Activated naive CD4-positive, alpha-beta T cell treated with anti-CD3 and anti-CD28 coated beads for 36 hours (primary cell): ENCODE measurements at regions not wholly inside any gene's neighbourhood (a gene's known extent, or its start where the extent isn't known, plus 50 kb on each side); places are given as distances from the start of the nearest gene placed in this dataset.

Source experiments
- CTCF ChIA-PET: fragments of 350-600 bp; sonication (Branson Sonifier 250); formaldehyde crosslinking; loops from one replicate; lab custom pipeline; 2021; ENCODE audit warnings: antibody characterized with exemption; lab: Charles Lee
- DNase-seq: peaks from one replicate; pipeline ENCODE4 v3.0.0-alpha.2; 2020
- H3K27ac Mint-ChIP-seq: one replicate; pipeline ENCODE4 v1.8.0; 2021; ENCODE audit warnings: mild to moderate bottlenecking, mixed read lengths
- H3K27me3 Mint-ChIP-seq: one replicate; pipeline ENCODE4 v1.8.0; 2021; ENCODE audit warnings: low read depth, mixed read lengths
- H3K36me3 Mint-ChIP-seq: one replicate; pipeline ENCODE4 v1.8.0; 2021; ENCODE audit warnings: low read depth, mixed read lengths
- H3K4me1 Mint-ChIP-seq: one replicate; pipeline ENCODE4 v1.8.0; 2021; ENCODE audit warnings: low read depth, mixed read lengths
- H3K4me3 Mint-ChIP-seq: one replicate; pipeline ENCODE4 v1.8.0; 2021; ENCODE audit warnings: mild to moderate bottlenecking, moderate library complexity, mixed read lengths
- H3K9me3 Mint-ChIP-seq: one replicate; pipeline ENCODE4 v1.8.0; 2021; ENCODE audit warnings: mixed read lengths
- intact Hi-C: fragments of 100-400 bp; cut with micrococcal nuclease; formaldehyde crosslinking; loops from one replicate; pipeline ENCODE4 v1.15.1; 2023

GRCh38 chr12:127998988-127999387 lies 268.0 kb upstream of the TMEM132C start:
- no peak for DNase-seq
- no peaks in the 10 kb centered on the region for H3K27me3 Mint-ChIP-seq
- H3K4me1 Mint-ChIP-seq = no peaks in the 10 kb centered on the region
- H3K36me3 Mint-ChIP-seq = no peaks in the 10 kb centered on the region
- H3K9me3 Mint-ChIP-seq = no peaks in the 10 kb centered on the region
- CTCF ChIA-PET = no interaction called here
- intact Hi-C loops = no loop called here
- no peak overlapping the region for H3K4me3 Mint-ChIP-seq
- H3K27ac Mint-ChIP-seq = no peak overlapping the region

DNA sequence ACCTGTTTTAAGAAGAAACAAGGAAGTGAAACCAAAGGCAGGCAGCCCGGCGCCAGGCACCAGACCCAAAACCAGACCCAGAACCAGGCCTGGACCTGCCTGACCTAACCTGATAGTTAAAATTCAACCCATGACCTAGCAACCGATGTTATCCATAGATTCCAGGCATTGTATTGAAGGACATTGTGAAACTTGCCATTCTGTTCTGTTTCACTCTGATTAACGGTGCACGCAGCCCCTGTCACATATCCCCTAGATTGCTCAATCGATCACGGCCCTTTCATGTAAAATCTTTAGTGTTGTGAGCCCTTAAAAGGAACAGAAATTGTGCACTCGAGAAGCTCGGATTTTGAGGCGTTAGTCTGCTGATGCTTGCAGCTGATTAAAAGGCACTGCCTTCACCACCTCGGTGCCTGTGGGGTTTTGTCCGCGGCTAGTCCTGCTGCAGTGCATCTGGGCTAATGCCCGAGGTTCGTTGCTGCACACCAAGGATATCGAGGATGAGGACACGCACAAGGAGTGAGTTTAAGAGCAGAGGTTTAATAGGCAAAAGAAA lies 262.5 kb upstream of the TMEM132C start:
- Mint-ChIP-seq H3K27me3 (no peaks in the 10 kb centered on the region), H3K4me3 (no peak overlapping the region), H3K4me1 (no peaks in the 10 kb centered on the region), H3K36me3 (no peaks in the 10 kb centered on the region), H3K27ac (no peak overlapping the region), H3K9me3 (no peaks in the 10 kb centered on the region)
- intact Hi-C loops = no loop called here
- DNase-seq = no peak
- CTCF ChIA-PET = no interaction called here

GRCh38 chr12:128007250-128007649 lies 259.7 kb upstream of the TMEM132C start:
- Mint-ChIP-seq H3K36me3 (no peaks in the 10 kb centered on the region), H3K27ac (no peak overlapping the region), H3K27me3 (no peaks in the 10 kb centered on the region), H3K9me3 (no peaks in the 10 kb centered on the region), H3K4me1 (no peaks in the 10 kb centered on the region), H3K4me3 (no peak overlapping the region)
- no peak for DNase-seq
- intact Hi-C loops = no loop called here
- CTCF ChIA-PET = no interaction called here

- intact Hi-C loops = no loop called here
Measured at GRCh38 chr12:128008341-128008740, 258.6 kb upstream of the TMEM132C start.

DNA sequence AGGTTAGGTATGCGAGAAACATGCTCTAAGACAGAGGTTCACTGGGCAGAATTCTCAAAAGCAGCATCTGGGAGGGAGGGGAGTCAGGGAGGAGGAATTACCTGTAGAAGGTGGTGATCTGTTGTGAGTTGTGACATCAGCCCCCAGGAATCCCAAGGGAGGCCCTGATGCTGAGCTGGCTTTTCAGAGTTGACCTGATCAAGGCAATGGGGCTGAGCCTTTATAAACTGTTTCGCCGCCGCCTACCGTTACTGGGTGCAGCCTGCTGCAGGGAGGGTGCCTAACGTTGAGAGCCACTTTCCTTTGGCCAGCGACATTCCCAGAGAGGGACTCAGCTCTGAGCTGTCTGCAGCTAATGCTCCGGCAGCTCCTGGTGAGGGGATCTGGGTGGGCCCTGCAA lies 257.9 kb upstream of the TMEM132C start:
- DNase-seq = no peak
- no peaks in the 10 kb centered on the region for H3K27me3 Mint-ChIP-seq

More at GRCh38 chr12:128008341-128008740, 258.6 kb upstream of the TMEM132C start:
- Mint-ChIP-seq H3K4me1 (no peaks in the 10 kb centered on the region), H3K9me3 (no peaks in the 10 kb centered on the region), H3K27ac (no peak overlapping the region), H3K27me3 (no peaks in the 10 kb centered on the region), H3K36me3 (no peaks in the 10 kb centered on the region), H3K4me3 (no peak overlapping the region)
- DNase-seq = no peak
- CTCF ChIA-PET = no interaction called here

DNA sequence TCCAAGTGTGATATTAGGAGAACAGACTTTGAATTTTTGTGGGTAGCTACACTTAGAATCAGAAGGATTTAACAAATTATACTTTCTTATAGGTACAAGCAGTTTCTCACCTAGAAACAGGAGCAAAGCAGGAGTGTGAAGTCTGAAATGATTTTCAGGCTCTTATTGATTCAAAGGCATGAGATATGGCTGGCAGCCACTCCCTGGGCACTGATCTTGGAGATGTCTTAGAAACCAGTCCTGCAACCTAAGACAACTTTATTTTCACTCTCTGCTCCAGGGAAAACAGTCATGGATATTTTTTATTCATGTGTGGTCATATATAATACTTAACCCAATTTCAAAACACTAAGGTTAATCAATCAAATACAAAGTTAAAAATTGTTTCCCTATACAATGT lies 254.9 kb upstream of the TMEM132C start:
- Mint-ChIP-seq H3K9me3 (peaks cover 3% of the 10 kb centered on the region), H3K4me3 (no peak overlapping the region), H3K27me3 (no peaks in the 10 kb centered on the region), H3K27ac (no peak overlapping the region), H3K4me1 (no peaks in the 10 kb centered on the region), H3K36me3 (no peaks in the 10 kb centered on the region)
- intact Hi-C loops = no loop called here
- no peak for DNase-seq
- CTCF ChIA-PET = no interaction called here

More for the DNA sequence above, 257.9 kb upstream of the TMEM132C start:
- Mint-ChIP-seq H3K4me3 (no peak overlapping the region), H3K27ac (no peak overlapping the region), H3K9me3 (no peaks in the 10 kb centered on the region), H3K36me3 (no peaks in the 10 kb centered on the region), H3K4me1 (no peaks in the 10 kb centered on the region)
- intact Hi-C loops = no loop called here
- CTCF ChIA-PET = no interaction called here

DNA sequence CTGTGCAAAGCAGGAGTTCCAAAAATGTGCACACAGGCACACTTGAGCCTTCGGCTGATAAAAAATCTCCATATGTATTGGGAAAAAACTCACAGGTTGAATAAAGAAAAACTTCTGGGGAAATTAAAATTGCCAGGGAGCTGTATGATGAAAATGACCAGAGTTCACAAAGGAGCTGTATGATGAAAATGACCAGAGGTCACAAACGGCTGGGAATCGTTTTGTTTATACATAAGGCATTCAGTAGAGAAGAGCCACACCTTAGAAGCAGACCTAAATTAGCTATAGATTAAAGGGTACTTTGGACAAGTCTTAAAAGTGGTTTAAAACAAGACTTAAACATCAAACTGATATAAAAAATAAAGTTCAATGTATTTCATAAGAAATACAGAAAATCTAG lies 251.7 kb upstream of the TMEM132C start:
- no peaks in the 10 kb centered on the region for H3K27me3 Mint-ChIP-seq
- CTCF ChIA-PET = no interaction called here
- no peaks in the 10 kb centered on the region for H3K4me1 Mint-ChIP-seq
- no peak for DNase-seq
- H3K9me3 Mint-ChIP-seq = peaks cover 12% of the 10 kb centered on the region
- no peak overlapping the region for H3K27ac Mint-ChIP-seq
- no peaks in the 10 kb centered on the region for H3K36me3 Mint-ChIP-seq
- intact Hi-C loops = no loop called here
- no peak overlapping the region for H3K4me3 Mint-ChIP-seq

GRCh38 chr12:128018067-128018466 lies 248.9 kb upstream of the TMEM132C start:
- DNase-seq = no peak
- CTCF ChIA-PET = no interaction called here

DNA sequence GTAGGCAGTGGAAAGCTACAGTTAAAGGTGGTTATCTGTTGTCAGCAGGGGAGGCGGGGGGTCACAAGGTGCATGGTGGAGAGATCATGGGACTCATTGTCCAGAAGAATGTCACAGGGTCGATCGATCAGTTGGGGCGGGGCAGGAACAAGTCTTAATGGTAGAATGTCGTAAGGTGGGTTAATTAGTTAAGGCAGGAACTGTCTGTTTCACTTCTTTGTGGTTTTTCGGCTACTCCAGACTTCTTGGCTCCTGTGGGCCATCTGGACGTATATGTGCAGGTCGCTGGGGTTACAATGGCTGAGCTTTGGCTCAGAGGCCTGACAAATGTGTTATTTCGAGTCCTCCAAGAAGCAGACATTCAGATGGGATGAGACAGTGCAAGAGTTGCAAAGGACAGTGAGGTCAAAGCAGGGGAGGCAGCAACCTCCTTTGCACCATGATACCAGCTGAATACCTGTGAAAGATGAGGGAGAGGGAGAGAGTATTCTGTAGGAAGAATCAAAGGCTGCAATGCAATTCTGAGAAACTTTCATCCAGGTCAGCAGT lies 246.9 kb upstream of the TMEM132C start:
- no peak overlapping the region for H3K4me3 Mint-ChIP-seq
- no peaks in the 10 kb centered on the region for H3K36me3 Mint-ChIP-seq
- H3K27me3 Mint-ChIP-seq = no peaks in the 10 kb centered on the region
- H3K9me3 Mint-ChIP-seq = peaks cover 10% of the 10 kb centered on the region
- CTCF ChIA-PET = no interaction called here
- DNase-seq = no peak
- no peak overlapping the region for H3K27ac Mint-ChIP-seq
- H3K4me1 Mint-ChIP-seq = no peaks in the 10 kb centered on the region
- intact Hi-C loops = no loop called here

More at GRCh38 chr12:128018067-128018466, 248.9 kb upstream of the TMEM132C start:
- no peaks in the 10 kb centered on the region for H3K4me1 Mint-ChIP-seq
- H3K4me3 Mint-ChIP-seq = no peak overlapping the region
- peaks cover 12% of the 10 kb centered on the region for H3K9me3 Mint-ChIP-seq
- H3K36me3 Mint-ChIP-seq = no peaks in the 10 kb centered on the region
- intact Hi-C loops = no loop called here
- no peaks in the 10 kb centered on the region for H3K27me3 Mint-ChIP-seq
- no peak overlapping the region for H3K27ac Mint-ChIP-seq

GRCh38 chr12:128021561-128021960 lies 245.4 kb upstream of the TMEM132C start:
- Mint-ChIP-seq H3K36me3 (no peaks in the 10 kb centered on the region), H3K4me3 (no peak overlapping the region), H3K4me1 (no peaks in the 10 kb centered on the region), H3K9me3 (peaks cover 11% of the 10 kb centered on the region), H3K27me3 (no peaks in the 10 kb centered on the region), H3K27ac (no peak overlapping the region)
- DNase-seq = no peak
- CTCF ChIA-PET = no interaction called here
- intact Hi-C loops = no loop called here

DNA sequence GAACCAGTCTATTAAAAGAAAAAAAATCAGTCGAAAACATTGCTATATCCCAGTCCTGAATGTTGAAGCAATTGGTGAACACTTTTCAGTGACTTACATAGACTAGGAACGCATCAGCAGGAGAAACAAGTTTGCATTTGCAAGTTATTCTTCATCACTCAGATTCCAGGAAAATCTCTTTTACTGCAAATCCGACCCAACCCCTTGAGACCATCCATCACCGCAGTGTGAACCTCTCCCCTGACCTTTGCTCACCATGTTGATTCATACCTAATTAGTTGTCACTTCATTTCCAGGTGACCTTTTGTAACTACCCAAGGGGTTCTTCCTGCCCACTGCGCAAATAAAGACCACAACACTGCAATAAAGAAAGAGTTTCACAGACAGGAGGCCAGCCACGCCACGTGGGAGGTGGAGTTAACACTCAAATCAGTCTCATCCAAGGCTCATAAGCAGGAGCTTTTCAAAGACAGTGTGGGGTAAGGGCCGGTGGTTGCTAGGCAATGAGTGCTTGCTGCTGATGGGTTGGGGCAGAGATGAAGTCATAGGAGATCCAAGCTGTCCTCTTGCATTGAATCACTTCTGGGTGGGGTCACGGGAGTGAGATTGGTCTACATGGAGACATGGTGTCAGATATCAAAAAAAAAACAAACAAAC lies 241.3 kb upstream of the TMEM132C start:
- Mint-ChIP-seq H3K4me3 (no peak overlapping the region), H3K36me3 (no peaks in the 10 kb centered on the region), H3K9me3 (peaks cover 4% of the 10 kb centered on the region), H3K27ac (no peak overlapping the region), H3K4me1 (no peaks in the 10 kb centered on the region), H3K27me3 (no peaks in the 10 kb centered on the region)
- no peak for DNase-seq
- intact Hi-C loops = no loop called here
- CTCF ChIA-PET = no interaction called here

DNA sequence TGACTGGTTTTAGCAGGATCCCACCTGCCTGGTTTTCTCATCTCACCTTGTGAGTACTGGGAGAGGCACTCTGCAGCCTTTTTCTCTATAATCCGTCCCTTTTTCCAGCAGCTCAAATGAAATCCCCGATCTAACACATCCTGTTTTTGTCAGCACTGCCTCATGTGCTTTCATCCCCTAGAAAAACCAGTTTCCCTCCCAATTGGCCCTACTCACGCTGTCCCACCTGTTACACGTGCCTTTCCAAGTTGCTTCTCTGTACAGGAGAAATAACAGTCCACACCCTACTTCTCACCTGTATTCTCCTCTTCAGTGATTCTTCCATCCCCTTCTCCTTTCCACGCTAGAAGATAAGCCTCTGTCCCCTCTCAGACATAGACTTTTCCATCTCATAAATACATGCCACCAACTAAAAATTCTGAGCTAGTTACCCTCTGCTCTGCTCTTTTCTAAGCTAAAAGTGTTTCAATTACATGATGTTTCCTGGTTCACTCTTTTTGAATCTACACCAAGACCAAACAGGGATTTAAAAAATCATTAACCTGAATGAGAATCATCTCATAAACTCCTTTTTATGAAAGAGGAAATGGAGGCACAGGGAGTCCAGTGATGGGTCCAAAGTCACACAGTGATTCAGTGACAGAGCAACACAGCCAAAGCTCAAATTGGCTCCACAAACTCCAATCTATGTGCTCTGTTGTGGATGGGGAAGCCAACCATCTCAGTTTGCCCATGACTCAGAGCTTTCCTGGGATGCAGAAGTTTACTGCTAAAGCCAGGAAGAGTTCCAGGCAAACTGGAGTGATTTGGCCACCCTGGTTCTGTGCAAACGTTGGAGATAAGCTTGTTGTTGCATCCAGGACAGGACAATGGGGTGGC lies 240.0 kb upstream of the TMEM132C start:
- CTCF ChIA-PET = no interaction called here
- no peak overlapping the region for H3K4me3 Mint-ChIP-seq
- H3K27me3 Mint-ChIP-seq = no peaks in the 10 kb centered on the region
- no peak for DNase-seq
- no peaks in the 10 kb centered on the region for H3K36me3 Mint-ChIP-seq
- no peak overlapping the region for H3K27ac Mint-ChIP-seq
- intact Hi-C loops = no loop called here
- H3K4me1 Mint-ChIP-seq = no peaks in the 10 kb centered on the region
- peaks cover 4% of the 10 kb centered on the region for H3K9me3 Mint-ChIP-seq
